GM21529 (cell line): ENCODE measurements at regions not wholly inside any gene's neighbourhood (a gene's known extent, or its start where the extent isn't known, plus 50 kb on each side); places are given as distances from the start of the nearest gene placed in this dataset.

Experiments used
- ATAC-seq: cut with Tn5 transposase; IDR thresholded peaks from one replicate; pipeline ENCODE4 v1.9.1; 2021; ENCODE audit not compliant: unreplicated experiment

- no peak for ATAC-seq
Measured at GRCh38 chr11:123378096-123378495, 52.0 kb upstream of the GRAMD1B start.

- no peak for ATAC-seq
Measured at GRCh38 chr11:123377355-123377754, 52.7 kb upstream of the GRAMD1B start.

GRCh38 chr11:123375832-123376231, 54.2 kb upstream of the GRAMD1B start:
- ATAC-seq: no peak

- no peak for ATAC-seq
Measured at GRCh38 chr11:123374622-123374968, 55.5 kb upstream of the GRAMD1B start.

GRCh38 chr11:123373754-123374621, 56.1 kb upstream of the GRAMD1B start:
- ATAC-seq: no peak

- ATAC-seq: no peak
Measured at GRCh38 chr11:123371506-123372297, 58.4 kb upstream of the GRAMD1B start.

GRCh38 chr11:123366924-123367323, 63.1 kb upstream of the GRAMD1B start:
- ATAC-seq: no peak

- no peak for ATAC-seq
Measured at GRCh38 chr11:123365955-123366354, 64.1 kb upstream of the GRAMD1B start.

GRCh38 chr11:123364080-123364479, 66.0 kb upstream of the GRAMD1B start:
- ATAC-seq: no peak

GRCh38 chr11:123363556-123363955, 66.5 kb upstream of the GRAMD1B start:
- ATAC-seq: no peak

GRCh38 chr11:123362941-123363340, 67.1 kb upstream of the GRAMD1B start:
- ATAC-seq: no peak

- ATAC-seq: no peak
Measured at GRCh38 chr11:123362186-123362585, 67.9 kb upstream of the GRAMD1B start.

GRCh38 chr11:123361110-123361509, 69.0 kb upstream of the GRAMD1B start:
- no peak for ATAC-seq

GRCh38 chr11:123360267-123360936, 69.7 kb upstream of the GRAMD1B start:
- ATAC-seq: no peak

GRCh38 chr11:123357990-123358827, 71.9 kb upstream of the GRAMD1B start:
- peak; percentile 73 for ATAC-seq

- ATAC-seq: no peak
Measured at GRCh38 chr11:123357353-123357989, 72.6 kb upstream of the GRAMD1B start.

GRCh38 chr11:123356539-123356938, 73.5 kb upstream of the GRAMD1B start:
- ATAC-seq: no peak

GRCh38 chr11:123354371-123354975, 75.6 kb upstream of the GRAMD1B start:
- no peak for ATAC-seq

- ATAC-seq: no peak
Measured at GRCh38 chr11:123351375-123351774, 78.7 kb upstream of the GRAMD1B start.

GRCh38 chr11:123349382-123349781, 80.7 kb upstream of the GRAMD1B start:
- ATAC-seq: no peak
